ENCODE measurements at regions not wholly inside any gene's neighbourhood (a gene's known extent, or its start where the extent isn't known, plus 50 kb on each side); places are given as distances from the start of the nearest gene placed in this dataset.

DNA sequence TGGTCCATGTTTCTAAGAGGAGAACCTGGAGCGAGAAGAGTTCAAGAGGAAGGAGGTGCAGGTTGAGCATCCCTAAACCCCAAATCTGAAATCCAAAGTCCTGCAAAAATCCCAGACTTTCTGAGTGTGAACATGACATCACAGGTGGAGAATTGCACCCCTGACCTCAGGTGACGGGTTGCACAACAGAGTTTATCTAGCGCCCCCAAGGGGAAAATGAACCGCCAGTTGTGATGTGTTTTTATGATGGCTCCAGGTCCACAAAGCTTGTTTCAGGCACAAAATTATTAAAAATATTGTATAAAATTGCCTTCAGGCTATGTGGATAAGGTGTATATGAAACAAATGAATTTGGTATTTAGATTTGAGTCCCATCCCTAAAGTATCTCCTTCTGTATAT, 420.0 kb downstream of the GABRB3 start:
- H3K9me3 Mint-ChIP-seq (ENCODE audit: low read depth, unreplicated experiment), result no peaks in the 10 kb centered on the region
- no peak overlapping the region for H3K4me3 Mint-ChIP-seq (ENCODE audit: low read depth, unreplicated experiment)
- intact Hi-C loops (cut with micrococcal nuclease; ENCODE audit: unreplicated experiment), result no loop called here
- no peaks in the 10 kb centered on the region for H3K4me1 Mint-ChIP-seq (ENCODE audit: low read depth, unreplicated experiment)
- H3K27me3 Mint-ChIP-seq (ENCODE audit: unreplicated experiment), result no peaks in the 10 kb centered on the region
- CTCF ChIA-PET, result no interaction called here
- no peak overlapping the region for H3K27ac Mint-ChIP-seq (ENCODE audit: unreplicated experiment)
- no peak for DNase-seq
- no peaks in the 10 kb centered on the region for H3K36me3 Mint-ChIP-seq (ENCODE audit: insufficient read depth, unreplicated experiment)
- BruUV-seq (replicated peaks), result no TSS peak
- no peak for TF ChIP-seq CTCF (IDR thresholded peaks at IDR 0.05; ENCODE audit: unreplicated experiment)

DNA sequence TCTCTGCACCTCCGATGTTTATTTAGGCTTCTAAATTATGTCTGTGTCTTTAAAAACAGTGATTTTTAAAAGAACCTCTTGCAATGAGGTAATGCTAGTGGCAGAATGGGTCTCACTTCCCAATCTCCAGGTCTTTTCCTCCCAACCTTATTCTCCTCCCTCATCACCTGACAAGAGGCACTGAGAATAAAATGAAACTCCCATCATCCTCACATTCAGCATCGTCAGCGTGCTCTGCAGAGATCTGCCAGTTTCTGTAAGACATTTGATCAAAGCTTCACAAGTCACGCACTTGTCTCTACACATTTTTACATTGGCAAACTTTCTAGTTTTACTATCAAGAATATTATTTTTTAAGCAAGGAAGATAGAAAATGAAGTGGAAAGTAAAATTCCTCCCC, 420.5 kb downstream of the GABRB3 start:
- H3K9me3 Mint-ChIP-seq (ENCODE audit: low read depth, unreplicated experiment), result no peaks in the 10 kb centered on the region
- no peaks in the 10 kb centered on the region for H3K27me3 Mint-ChIP-seq (ENCODE audit: unreplicated experiment)
- H3K36me3 Mint-ChIP-seq (ENCODE audit: insufficient read depth, unreplicated experiment), result no peaks in the 10 kb centered on the region
- TF ChIP-seq CTCF (IDR thresholded peaks at IDR 0.05; ENCODE audit: unreplicated experiment), result no peak
- BruUV-seq (replicated peaks), result no TSS peak
- H3K27ac Mint-ChIP-seq (ENCODE audit: unreplicated experiment), result no peak overlapping the region
- CTCF ChIA-PET, result no interaction called here
- DNase-seq, result no peak
- no peaks in the 10 kb centered on the region for H3K4me1 Mint-ChIP-seq (ENCODE audit: low read depth, unreplicated experiment)
- H3K4me3 Mint-ChIP-seq (ENCODE audit: low read depth, unreplicated experiment), result no peak overlapping the region
- intact Hi-C loops (cut with micrococcal nuclease; ENCODE audit: unreplicated experiment), result no loop called here

GRCh38 chr15:26325495-26325894, 447.4 kb downstream of the GABRB3 start:
- no peaks in the 10 kb centered on the region for H3K4me1 Mint-ChIP-seq (ENCODE audit: low read depth, unreplicated experiment)
- no peak for DNase-seq
- intact Hi-C loops (cut with micrococcal nuclease; ENCODE audit: unreplicated experiment), result no loop called here
- peaks cover 8% of the 10 kb centered on the region for H3K9me3 Mint-ChIP-seq (ENCODE audit: low read depth, unreplicated experiment)
- H3K27ac Mint-ChIP-seq (ENCODE audit: unreplicated experiment), result no peak overlapping the region
- no peak overlapping the region for H3K4me3 Mint-ChIP-seq (ENCODE audit: low read depth, unreplicated experiment)
- H3K36me3 Mint-ChIP-seq (ENCODE audit: insufficient read depth, unreplicated experiment), result no peaks in the 10 kb centered on the region
- CTCF ChIA-PET, result no interaction called here
- BruUV-seq (replicated peaks), result no TSS peak
- TF ChIP-seq CTCF (IDR thresholded peaks at IDR 0.05; ENCODE audit: unreplicated experiment), result no peak
- no peaks in the 10 kb centered on the region for H3K27me3 Mint-ChIP-seq (ENCODE audit: unreplicated experiment)

- no peak overlapping the region for H3K27ac Mint-ChIP-seq (ENCODE audit: unreplicated experiment)
- no TSS peak for BruUV-seq (replicated peaks)
- H3K36me3 Mint-ChIP-seq (ENCODE audit: insufficient read depth, unreplicated experiment), result no peaks in the 10 kb centered on the region
- TF ChIP-seq CTCF (IDR thresholded peaks at IDR 0.05; ENCODE audit: unreplicated experiment), result no peak
- H3K27me3 Mint-ChIP-seq (ENCODE audit: unreplicated experiment), result no peaks in the 10 kb centered on the region
- no peaks in the 10 kb centered on the region for H3K4me1 Mint-ChIP-seq (ENCODE audit: low read depth, unreplicated experiment)
- DNase-seq, result no peak
- no peak overlapping the region for H3K4me3 Mint-ChIP-seq (ENCODE audit: low read depth, unreplicated experiment)
- peaks cover 12% of the 10 kb centered on the region for H3K9me3 Mint-ChIP-seq (ENCODE audit: low read depth, unreplicated experiment)
- CTCF ChIA-PET, result no interaction called here
- intact Hi-C loops (cut with micrococcal nuclease; ENCODE audit: unreplicated experiment), result no loop called here
Measured at GRCh38 chr15:26323566-26323965, 449.3 kb downstream of the GABRB3 start.

- no peaks in the 10 kb centered on the region for H3K4me1 Mint-ChIP-seq (ENCODE audit: low read depth, unreplicated experiment)
- TF ChIP-seq CTCF (IDR thresholded peaks at IDR 0.05; ENCODE audit: unreplicated experiment), result no peak
- no TSS peak for BruUV-seq (replicated peaks)
- no peak overlapping the region for H3K27ac Mint-ChIP-seq (ENCODE audit: unreplicated experiment)
- CTCF ChIA-PET, result no interaction called here
- intact Hi-C loops (cut with micrococcal nuclease; ENCODE audit: unreplicated experiment), result no loop called here
- H3K36me3 Mint-ChIP-seq (ENCODE audit: insufficient read depth, unreplicated experiment), result no peaks in the 10 kb centered on the region
- peaks cover 8% of the 10 kb centered on the region for H3K9me3 Mint-ChIP-seq (ENCODE audit: low read depth, unreplicated experiment)
- no peak overlapping the region for H3K4me3 Mint-ChIP-seq (ENCODE audit: low read depth, unreplicated experiment)
- no peaks in the 10 kb centered on the region for H3K27me3 Mint-ChIP-seq (ENCODE audit: unreplicated experiment)
- DNase-seq, result no peak
Measured at GRCh38 chr15:26318689-26319088, 454.2 kb downstream of the GABRB3 start.

Measured in Calu3 (cell line).